ENCODE measurements at regions not wholly inside any gene's neighbourhood (a gene's known extent, or its start where the extent isn't known, plus 50 kb on each side); places are given as distances from the start of the nearest gene placed in this dataset.

DNA sequence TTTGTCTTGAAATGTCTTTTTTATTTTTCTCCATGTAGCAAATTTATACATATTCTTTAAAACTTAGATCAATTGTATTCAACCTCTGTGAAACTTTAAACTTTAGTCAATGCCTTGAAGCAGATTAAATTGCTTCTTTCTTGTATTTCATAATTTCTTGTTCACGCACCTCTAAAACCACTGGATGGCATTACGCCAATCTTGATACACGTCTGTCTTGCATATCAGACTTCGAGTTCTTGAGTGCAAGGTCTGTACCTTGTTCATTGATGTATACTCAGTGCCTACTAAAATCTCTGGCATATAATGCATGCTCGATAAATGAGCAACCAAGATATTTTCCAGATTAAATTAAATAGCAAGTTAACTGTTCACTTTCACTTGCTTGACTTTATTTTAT lies 236.8 kb downstream of the CASP12 start:
- TF ChIP-seq KLF7 (tag by site-specific recombination; IDR thresholded peaks at IDR 0.05; ENCODE audit: borderline replicate concordance) (no peak), CTCF (tag by site-specific recombination; IDR thresholded peaks at IDR 0.05) (no peak), KLF8 (tag by site-specific recombination; IDR thresholded peaks at IDR 0.05) (no peak), ZNF830 (tag by site-specific recombination; IDR thresholded peaks at IDR 0.05; ENCODE audit: low read depth) (no peak), ZNF501 (tag by site-specific recombination; IDR thresholded peaks at IDR 0.05) (no peak), PATZ1 (tag by site-specific recombination; IDR thresholded peaks at IDR 0.05) (no peak), ZNF785 (tag by site-specific recombination; IDR thresholded peaks at IDR 0.05) (no peak), MZF1 (tag by site-specific recombination; IDR thresholded peaks at IDR 0.05; ENCODE audit: borderline replicate concordance) (no peak)
- TF ChIP-seq, protein P1, sequence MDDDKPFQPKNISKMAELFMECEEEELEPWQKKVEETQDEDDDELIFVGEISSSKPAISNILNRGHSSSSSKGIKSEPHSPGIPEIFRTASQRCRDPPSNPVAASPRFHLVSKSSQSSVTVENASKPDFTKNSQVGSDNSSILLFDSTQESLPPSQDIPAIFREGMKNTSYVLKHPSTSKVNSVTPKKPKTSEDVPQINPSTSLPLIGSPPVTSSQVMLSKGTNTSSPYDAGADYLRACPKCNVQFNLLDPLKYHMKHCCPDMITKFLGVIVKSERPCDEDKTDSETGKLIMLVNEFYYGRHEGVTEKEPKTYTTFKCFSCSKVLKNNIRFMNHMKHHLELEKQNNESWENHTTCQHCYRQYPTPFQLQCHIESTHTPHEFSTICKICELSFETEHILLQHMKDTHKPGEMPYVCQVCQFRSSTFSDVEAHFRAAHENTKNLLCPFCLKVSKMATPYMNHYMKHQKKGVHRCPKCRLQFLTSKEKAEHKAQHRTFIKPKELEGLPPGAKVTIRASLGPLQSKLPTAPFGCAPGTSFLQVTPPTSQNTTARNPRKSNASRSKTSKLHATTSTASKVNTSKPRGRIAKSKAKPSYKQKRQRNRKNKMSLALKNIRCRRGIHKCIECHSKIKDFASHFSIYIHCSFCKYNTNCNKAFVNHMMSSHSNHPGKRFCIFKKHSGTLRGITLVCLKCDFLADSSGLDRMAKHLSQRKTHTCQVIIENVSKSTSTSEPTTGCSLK (tag by site-specific recombination; IDR thresholded peaks at IDR 0.05), result no peak

Data from HEK293 (cell line).